Heart left ventricle (tissue), 13 donors: ENCODE measurements at regions not wholly inside any gene's neighbourhood (a gene's known extent, or its start where the extent isn't known, plus 50 kb on each side); places are given as distances from the start of the nearest gene placed in this dataset.

ENCODE experiments used
- POLR2A ChIP-seq, 2 donors: fragments of 450-650 bp; IDR thresholded peaks; one replicate each; pipeline ENCODE4 v1.6.1; 2017; ENCODE audit warnings: antibody characterized with exemption in 2 of 2, mild to moderate bottlenecking in 2 of 2, moderate library complexity in 2 of 2
- TF ChIP-seq, protein P1 (sequence below), 12 donors: fragments of 200-600 bp; sonication (generic) in 4 of 12; IDR thresholded peaks; one replicate each; pipeline versions ENCODE4 v1.5.0 to v1.8.0; 2018 to 2022; ENCODE audit warnings: antibody characterized with exemption in 12 of 12, mild to moderate bottlenecking in 5 of 12
- donor health status: ischemic (EF 13 %, LVEDD 7.1; RV severe dilation, severe dysfunction).
- donor health status: DM: no; HTN: yes; CAD: no.
- donor health status: DM: no; HTN: no; CAD: no.
- donor health status: ischemic (EF 25% LVEDD 6.9; RV normal size, moderate dysfunction).
- donor health status: ischemic (EF 25% LVEDD 5.7; RV mildly dilated, moderate dysfunction).
- donor health status: ischemic (EF 35%, LVEDD 5.7; RV mildly dilated, moderate dysfunction).
- donor health status: nonischemic (EF 11% LVEDD 7.7; RV severe dilation, severe dysfunction).
- donor health status: DM: yes; HTN: yes; CAD: no.
- donor health status: PGD.
- donor health status: ischemic (EF 29% LVEDD 5.4; RV normal size, mild dysfunction).
- donor health status: nonischemic (EF 23%, LVEDD 6.1; RV moderate dilation, normal function).

DNA sequence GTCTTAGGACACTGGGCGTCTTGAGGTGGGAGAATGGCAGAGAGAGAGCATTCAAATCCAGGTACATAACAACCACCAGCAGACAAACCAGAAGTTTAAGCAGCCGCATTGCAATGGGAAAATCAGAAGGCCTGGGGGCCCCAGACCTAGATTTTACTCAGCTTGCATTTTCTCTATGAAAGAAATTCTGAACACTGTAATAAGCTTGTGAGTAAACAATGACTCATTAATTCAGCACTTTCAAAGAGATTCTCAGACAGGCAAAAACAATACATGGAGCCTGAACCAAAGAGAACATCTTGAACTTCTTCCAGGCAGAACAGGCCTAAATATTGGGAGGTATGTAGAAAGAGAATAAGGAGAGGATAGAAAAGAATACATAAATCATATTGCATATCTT, 69.8 kb upstream of the IFNG-AS1 start:
- TF ChIP-seq, protein P1, sequence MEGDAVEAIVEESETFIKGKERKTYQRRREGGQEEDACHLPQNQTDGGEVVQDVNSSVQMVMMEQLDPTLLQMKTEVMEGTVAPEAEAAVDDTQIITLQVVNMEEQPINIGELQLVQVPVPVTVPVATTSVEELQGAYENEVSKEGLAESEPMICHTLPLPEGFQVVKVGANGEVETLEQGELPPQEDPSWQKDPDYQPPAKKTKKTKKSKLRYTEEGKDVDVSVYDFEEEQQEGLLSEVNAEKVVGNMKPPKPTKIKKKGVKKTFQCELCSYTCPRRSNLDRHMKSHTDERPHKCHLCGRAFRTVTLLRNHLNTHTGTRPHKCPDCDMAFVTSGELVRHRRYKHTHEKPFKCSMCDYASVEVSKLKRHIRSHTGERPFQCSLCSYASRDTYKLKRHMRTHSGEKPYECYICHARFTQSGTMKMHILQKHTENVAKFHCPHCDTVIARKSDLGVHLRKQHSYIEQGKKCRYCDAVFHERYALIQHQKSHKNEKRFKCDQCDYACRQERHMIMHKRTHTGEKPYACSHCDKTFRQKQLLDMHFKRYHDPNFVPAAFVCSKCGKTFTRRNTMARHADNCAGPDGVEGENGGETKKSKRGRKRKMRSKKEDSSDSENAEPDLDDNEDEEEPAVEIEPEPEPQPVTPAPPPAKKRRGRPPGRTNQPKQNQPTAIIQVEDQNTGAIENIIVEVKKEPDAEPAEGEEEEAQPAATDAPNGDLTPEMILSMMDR (IDR thresholded peaks at IDR 0.05): no peak
- TF ChIP-seq POLR2A (IDR thresholded peaks at IDR 0.05): no peak
